Hepatocyte (in vitro differentiated cells): ENCODE measurements at regions not wholly inside any gene's neighbourhood (a gene's known extent, or its start where the extent isn't known, plus 50 kb on each side); places are given as distances from the start of the nearest gene placed in this dataset.

Experiments
- EZH2 ChIP-seq: fragments of 200-600 bp; sonication (generic); IDR thresholded peaks from 2 replicates; pipeline ENCODE4 v1.6.1; 2016; ENCODE audit warnings: antibody characterized with exemption, mild to moderate bottlenecking, borderline replicate concordance
- TF ChIP-seq, protein P1 (sequence below): fragments of 200-600 bp; sonication (generic); IDR thresholded peaks from 2 replicates; pipeline ENCODE4 v1.5.1; 2016; ENCODE audit warnings: antibody characterized with exemption, mild to moderate bottlenecking; ENCODE audit not compliant: poor library complexity

DNA sequence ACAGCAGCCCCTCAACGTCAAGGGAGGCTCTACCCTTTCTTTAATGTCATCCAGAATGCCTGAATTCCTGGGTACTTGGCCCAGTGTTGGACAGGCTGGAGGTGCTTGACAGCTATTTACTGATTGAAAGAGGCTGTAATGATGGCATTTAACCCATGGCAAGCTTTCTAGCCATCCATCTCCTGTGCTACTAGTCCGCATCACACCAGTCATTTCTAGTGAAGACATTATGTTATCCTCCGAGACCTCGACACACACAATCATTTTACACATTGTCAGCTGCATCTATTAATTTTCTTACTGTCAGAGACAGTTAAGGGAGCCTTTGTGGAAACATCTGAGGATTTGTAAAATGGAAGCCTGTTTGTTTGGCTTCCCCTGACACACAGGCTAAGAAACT is 149.3 kb upstream of the FSTL4 start:
- TF ChIP-seq, protein P1, sequence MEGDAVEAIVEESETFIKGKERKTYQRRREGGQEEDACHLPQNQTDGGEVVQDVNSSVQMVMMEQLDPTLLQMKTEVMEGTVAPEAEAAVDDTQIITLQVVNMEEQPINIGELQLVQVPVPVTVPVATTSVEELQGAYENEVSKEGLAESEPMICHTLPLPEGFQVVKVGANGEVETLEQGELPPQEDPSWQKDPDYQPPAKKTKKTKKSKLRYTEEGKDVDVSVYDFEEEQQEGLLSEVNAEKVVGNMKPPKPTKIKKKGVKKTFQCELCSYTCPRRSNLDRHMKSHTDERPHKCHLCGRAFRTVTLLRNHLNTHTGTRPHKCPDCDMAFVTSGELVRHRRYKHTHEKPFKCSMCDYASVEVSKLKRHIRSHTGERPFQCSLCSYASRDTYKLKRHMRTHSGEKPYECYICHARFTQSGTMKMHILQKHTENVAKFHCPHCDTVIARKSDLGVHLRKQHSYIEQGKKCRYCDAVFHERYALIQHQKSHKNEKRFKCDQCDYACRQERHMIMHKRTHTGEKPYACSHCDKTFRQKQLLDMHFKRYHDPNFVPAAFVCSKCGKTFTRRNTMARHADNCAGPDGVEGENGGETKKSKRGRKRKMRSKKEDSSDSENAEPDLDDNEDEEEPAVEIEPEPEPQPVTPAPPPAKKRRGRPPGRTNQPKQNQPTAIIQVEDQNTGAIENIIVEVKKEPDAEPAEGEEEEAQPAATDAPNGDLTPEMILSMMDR: no peak
- TF ChIP-seq EZH2: no peak
